Muscle layer of colon (tissue), 2 donors: ENCODE measurements at regions not wholly inside any gene's neighbourhood (a gene's known extent, or its start where the extent isn't known, plus 50 kb on each side); places are given as distances from the start of the nearest gene placed in this dataset.

Experiments
- H3K27ac ChIP-seq: one replicate; pipeline ENCODE4 v1.7.0; 2013; ENCODE audit warnings: low read depth, mild to moderate bottlenecking, low read length, moderate library complexity
- H3K27me3 ChIP-seq, 2 donors: one replicate each; pipeline ENCODE4 v1.7.0; 2013; ENCODE audit warnings: low read length in 2 of 2, mild to moderate bottlenecking in 2 of 2; ENCODE audit not compliant: insufficient read depth in 2 of 2, control insufficient read depth in 1 of 2
- H3K36me3 ChIP-seq: one replicate; pipeline ENCODE4 v1.7.0; 2013; ENCODE audit warnings: mild to moderate bottlenecking, low read length; ENCODE audit not compliant: insufficient read depth
- H3K4me1 ChIP-seq: one replicate; pipeline ENCODE4 v1.7.0; 2013; ENCODE audit warnings: mild to moderate bottlenecking, low read length; ENCODE audit not compliant: insufficient read depth
- H3K4me3 ChIP-seq, 2 donors: one replicate each; pipeline ENCODE4 v1.7.0; 2013; ENCODE audit warnings: low read length in 2 of 2, low read depth in 1 of 2, mild to moderate bottlenecking in 1 of 2, moderate library complexity in 1 of 2
- H3K9ac ChIP-seq: one replicate; pipeline ENCODE4 v1.7.0; 2013; ENCODE audit warnings: low read length
- H3K9me3 ChIP-seq: one replicate; pipeline ENCODE4 v1.7.0; 2013; ENCODE audit warnings: mild to moderate bottlenecking, low read length
- donor health status: abdominal sarcoma.
- donor health status: Adenocarcinoma of cecum.

DNA sequence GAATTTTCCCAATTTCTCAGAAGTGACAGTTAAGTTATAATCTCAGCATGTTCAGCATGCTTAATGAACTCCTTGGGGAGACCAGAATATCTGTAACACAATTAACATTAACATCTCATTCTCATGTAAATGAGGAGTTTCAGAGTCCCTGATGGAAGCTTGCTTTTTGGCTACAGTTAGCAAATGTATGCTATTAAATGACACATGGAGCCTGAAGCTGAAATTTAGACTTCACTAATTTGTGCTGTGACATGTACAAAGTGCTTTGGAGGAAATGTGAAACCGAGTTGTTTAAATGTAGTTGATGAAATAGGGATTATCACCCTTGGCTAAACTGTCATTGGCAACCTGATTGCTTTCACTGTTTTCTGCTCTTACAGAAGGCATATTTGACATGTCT, 2265.1 kb upstream of the PCDH20 start:
- Histone ChIP-seq H3K27me3 (no peaks in the 10 kb centered on the region), H3K9ac (no peak overlapping the region), H3K4me1 (no peaks in the 10 kb centered on the region), H3K36me3 (no peaks in the 10 kb centered on the region), H3K4me3 (no peak overlapping the region), H3K27ac (no peak overlapping the region), H3K9me3 (no peaks in the 10 kb centered on the region)

DNA sequence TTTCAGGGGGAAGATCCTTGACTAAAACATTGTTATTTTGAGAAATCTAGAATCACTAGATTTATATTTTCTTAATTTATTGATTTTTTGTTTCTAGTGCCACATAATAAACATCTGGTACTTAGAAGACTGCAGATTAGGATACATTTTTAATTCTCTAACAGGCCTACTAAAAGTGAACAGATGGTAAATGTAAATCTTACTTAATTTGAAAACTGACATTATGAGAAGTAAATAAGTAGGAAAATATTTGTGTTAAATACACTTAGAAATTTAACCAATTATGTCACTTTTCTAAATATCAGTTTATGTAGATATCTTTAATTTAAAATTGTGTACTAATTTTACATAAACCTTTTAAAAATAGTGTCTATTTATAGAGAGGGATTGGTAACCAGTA, 2255.6 kb upstream of the PCDH20 start:
- Histone ChIP-seq H3K4me1 (no peaks in the 10 kb centered on the region), H3K4me3 (no peak overlapping the region), H3K9me3 (no peaks in the 10 kb centered on the region), H3K27ac (no peak overlapping the region), H3K36me3 (no peaks in the 10 kb centered on the region), H3K9ac (no peak overlapping the region), H3K27me3 (no peaks in the 10 kb centered on the region)

DNA sequence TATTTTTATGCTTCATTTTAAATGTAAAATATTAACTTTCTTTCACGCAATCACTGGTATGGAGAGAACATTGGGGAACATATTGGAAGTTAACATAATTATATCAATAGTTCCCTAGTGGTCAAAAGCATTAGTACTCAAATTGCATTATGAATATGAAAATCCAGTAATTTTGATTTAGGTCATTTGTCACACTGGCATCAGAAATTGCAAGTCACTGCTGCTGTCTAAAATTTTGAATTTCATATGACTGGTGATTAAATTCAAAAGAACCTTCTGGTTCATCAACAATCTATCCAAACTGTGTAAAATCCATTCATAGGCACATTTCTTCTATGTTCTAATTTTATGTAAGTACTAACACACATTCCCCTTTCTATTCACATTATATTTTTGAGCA, 2235.7 kb upstream of the PCDH20 start:
- Histone ChIP-seq H3K4me1 (no peaks in the 10 kb centered on the region), H3K4me3 (no peak overlapping the region), H3K27ac (no peak overlapping the region), H3K36me3 (no peaks in the 10 kb centered on the region), H3K9me3 (no peaks in the 10 kb centered on the region), H3K9ac (no peak overlapping the region), H3K27me3 (no peaks in the 10 kb centered on the region)

DNA sequence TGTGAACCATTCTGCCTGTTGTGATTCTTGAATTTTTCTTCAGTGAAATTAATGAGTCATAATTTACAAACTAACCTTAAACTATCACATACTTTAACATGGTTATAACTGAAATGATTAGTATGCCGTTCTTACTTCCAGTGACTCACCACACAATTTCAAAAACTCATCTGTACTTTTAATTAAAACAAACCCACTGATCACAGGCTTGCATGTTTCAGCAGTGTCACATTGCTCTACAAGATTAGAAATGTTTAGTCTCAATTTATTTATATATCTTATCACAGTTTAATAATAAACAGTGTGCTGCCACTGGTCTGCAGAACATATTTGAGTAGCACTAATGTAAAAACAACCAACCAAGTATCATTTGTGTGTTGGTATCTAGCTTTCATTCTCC, 2227.9 kb upstream of the PCDH20 start:
- no peaks in the 10 kb centered on the region for H3K4me1 ChIP-seq
- no peaks in the 10 kb centered on the region for H3K9me3 ChIP-seq
- H3K36me3 ChIP-seq, result no peaks in the 10 kb centered on the region
- H3K9ac ChIP-seq, result no peak overlapping the region
- H3K27ac ChIP-seq, result no peak overlapping the region
- no peak overlapping the region for H3K4me3 ChIP-seq
- H3K27me3 ChIP-seq, result no peaks in the 10 kb centered on the region

DNA sequence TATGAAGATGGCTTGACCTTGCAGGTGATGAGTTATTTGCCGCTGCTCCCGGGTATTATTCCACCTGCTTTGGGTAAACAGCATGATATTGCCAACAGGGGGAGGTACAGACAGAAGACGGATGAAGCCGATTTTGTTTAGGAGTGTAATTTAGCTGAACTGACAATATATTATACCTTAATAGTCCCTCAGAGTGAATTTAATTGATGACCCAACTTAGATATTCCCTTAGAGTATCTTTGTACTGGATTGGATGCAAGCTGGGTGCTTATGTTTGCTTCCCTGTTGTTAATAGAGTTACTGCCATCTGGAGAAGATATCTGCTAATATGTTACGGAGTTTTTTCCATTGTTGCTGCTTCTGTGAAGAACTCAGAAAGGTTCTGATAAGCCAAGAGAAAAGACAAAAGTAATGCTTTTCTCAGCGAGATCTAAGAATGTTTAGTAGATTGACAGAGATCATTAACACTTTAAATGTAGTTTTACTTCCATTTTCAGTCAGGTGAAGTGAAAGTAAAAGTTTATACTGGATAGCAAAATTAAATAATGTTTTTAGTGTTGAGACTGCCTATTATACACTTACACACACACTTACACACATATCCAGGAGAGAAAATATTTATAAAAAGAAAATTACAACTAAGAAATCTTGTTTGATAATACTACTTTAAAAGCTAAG, 2220.8 kb upstream of the PCDH20 start:
- no peak overlapping the region for H3K27ac ChIP-seq
- H3K9me3 ChIP-seq, result no peaks in the 10 kb centered on the region
- no peak overlapping the region for H3K9ac ChIP-seq
- H3K36me3 ChIP-seq, result no peaks in the 10 kb centered on the region
- H3K4me1 ChIP-seq, result no peaks in the 10 kb centered on the region
- no peak overlapping the region for H3K4me3 ChIP-seq
- no peaks in the 10 kb centered on the region for H3K27me3 ChIP-seq

DNA sequence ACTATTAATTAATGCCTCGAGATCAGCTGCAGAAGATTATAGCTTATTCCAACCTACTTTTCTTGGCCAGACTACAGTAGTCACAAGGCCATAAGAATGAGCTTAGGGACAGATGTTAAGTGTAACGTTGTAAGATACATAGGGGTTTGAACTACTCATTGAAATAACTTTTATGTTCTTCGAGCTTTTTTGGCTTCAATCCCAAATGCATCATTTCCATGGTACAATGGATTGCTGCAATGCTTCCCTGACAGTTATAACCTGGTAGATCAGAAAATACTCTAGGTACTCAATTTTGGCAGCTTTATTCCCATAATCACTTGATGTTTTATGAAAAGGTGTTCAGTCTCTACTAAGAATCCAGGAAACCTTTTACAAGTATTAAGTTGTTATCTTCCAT, 2216.7 kb upstream of the PCDH20 start:
- Histone ChIP-seq H3K27me3 (no peaks in the 10 kb centered on the region), H3K36me3 (no peaks in the 10 kb centered on the region), H3K27ac (no peak overlapping the region), H3K9me3 (no peaks in the 10 kb centered on the region), H3K4me1 (no peaks in the 10 kb centered on the region), H3K4me3 (no peak overlapping the region), H3K9ac (no peak overlapping the region)

DNA sequence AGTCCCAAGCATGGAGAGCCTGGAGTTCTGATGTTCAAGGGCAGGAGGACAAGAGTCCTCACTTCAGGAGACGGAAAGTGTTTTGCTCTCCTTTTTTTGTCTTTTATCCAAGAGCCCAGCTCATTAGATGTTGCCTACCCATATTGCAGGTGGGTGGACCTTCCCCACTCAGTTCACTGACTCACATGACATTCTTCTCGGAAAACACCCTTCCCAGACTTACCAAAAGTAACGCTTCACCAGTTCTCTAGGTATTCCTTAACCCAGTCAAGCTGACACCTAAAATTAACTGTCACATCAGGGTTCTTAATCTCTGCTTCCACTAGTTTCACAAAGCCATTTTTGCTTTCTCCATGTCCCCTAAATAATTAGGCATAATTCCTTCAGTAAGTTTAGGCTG, 2215.4 kb upstream of the PCDH20 start:
- Histone ChIP-seq H3K27me3 (no peaks in the 10 kb centered on the region), H3K4me3 (no peak overlapping the region), H3K9ac (no peak overlapping the region), H3K27ac (no peak overlapping the region), H3K36me3 (no peaks in the 10 kb centered on the region), H3K4me1 (no peaks in the 10 kb centered on the region), H3K9me3 (no peaks in the 10 kb centered on the region)

DNA sequence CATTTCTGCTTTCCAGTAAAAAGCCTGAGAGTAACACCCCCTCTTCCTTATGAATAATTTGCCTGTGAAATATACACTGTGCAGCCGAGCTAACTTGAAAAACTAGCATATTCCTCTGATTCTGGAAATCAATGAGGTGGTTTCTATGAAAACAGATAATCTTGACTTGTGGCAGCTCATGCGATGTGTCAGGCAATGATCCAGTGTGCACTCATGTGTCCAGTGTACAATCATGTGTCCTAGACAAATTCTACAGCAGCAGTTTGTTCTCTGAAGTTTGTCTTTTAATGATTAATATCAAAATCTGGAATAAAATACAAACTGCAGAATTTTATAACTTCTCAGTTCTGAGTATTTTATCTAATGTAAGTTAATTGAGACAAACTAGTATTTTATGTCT, 2213.9 kb upstream of the PCDH20 start:
- Histone ChIP-seq H3K36me3 (no peaks in the 10 kb centered on the region), H3K4me3 (no peak overlapping the region), H3K27me3 (no peaks in the 10 kb centered on the region), H3K9me3 (no peaks in the 10 kb centered on the region), H3K9ac (no peak overlapping the region), H3K4me1 (no peaks in the 10 kb centered on the region), H3K27ac (no peak overlapping the region)

DNA sequence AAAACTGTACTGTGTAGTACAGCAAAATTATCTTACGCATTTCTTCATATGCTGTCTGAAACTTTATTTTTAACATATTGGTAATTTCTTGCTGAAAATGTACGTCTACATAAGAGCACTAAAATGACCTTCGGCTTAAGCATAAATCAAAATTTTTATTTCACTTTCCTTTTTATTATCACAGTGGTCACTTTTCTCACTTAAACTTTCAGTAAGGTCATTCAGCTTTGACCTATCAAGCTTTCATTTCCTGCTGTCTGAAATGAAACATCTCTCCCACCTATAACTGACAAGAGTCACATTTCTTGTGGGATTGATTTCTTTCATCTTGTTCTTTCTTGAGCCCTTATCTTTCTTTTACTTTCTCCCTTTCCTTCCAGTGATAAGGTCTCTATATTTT, 2212.7 kb upstream of the PCDH20 start:
- H3K4me3 ChIP-seq, result no peak overlapping the region
- H3K27me3 ChIP-seq, result no peaks in the 10 kb centered on the region
- no peaks in the 10 kb centered on the region for H3K9me3 ChIP-seq
- no peak overlapping the region for H3K9ac ChIP-seq
- no peaks in the 10 kb centered on the region for H3K36me3 ChIP-seq
- no peak overlapping the region for H3K27ac ChIP-seq
- no peaks in the 10 kb centered on the region for H3K4me1 ChIP-seq

DNA sequence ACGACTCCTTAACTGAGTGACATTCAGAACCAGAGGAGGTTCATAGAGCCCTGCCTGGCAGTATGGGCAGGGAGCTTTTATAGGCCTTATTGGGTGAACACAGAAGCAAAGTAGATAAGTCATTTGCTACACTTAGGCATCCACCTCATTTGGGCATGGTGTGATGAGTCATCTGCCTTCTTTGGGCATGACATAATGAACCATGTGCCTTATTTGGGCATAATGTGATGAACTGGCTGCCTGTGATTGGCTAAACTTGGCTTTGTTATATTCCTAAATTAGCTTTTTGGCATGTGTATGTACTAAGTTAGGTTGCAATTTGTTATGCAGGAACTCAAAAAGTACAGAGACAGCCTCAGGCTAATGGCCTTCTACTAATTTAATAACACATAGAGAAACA, 2210.2 kb upstream of the PCDH20 start:
- no peaks in the 10 kb centered on the region for H3K9me3 ChIP-seq
- H3K27me3 ChIP-seq, result no peaks in the 10 kb centered on the region
- no peak overlapping the region for H3K9ac ChIP-seq
- H3K4me1 ChIP-seq, result no peaks in the 10 kb centered on the region
- H3K4me3 ChIP-seq, result no peak overlapping the region
- H3K36me3 ChIP-seq, result no peaks in the 10 kb centered on the region
- no peak overlapping the region for H3K27ac ChIP-seq

DNA sequence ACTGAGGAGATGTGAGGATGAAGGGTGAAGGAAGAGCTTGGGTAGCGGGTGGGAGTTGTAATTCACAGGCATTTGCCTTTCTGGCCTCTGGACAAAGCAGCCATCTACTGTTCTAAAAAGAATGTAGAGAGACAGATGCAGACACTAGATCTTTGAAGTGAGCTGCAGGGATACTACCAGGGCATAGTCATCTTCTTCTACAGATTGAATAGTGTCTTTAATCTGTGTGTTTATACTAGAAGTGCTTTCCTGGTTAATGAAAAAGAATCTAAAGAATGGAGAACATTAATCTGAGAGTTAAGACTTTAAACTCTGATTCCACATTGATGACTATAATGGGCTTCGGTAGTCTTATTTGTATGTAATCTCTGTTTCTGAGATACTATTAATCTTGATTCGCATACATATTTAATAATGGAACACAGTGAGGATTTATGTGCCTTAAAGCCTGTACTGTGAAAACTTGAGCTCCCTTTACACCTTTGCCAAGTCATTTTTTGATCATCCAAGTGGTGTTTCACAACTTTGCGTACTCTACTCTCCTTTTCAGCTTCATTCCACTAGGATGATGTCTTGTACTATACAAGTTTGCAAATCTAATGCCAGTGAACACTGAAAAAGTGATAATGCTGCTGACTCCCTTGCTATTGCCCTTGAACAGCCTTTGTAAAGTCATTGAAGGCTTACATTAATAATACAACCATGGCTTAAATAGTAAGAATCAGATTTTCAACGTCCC, 2199.4 kb upstream of the PCDH20 start:
- H3K4me1 ChIP-seq, result no peaks in the 10 kb centered on the region
- H3K9ac ChIP-seq, result no peak overlapping the region
- H3K27ac ChIP-seq, result no peak overlapping the region
- H3K4me3 ChIP-seq, result no peak overlapping the region
- H3K27me3 ChIP-seq, result no peaks in the 10 kb centered on the region
- H3K9me3 ChIP-seq, result no peaks in the 10 kb centered on the region
- no peaks in the 10 kb centered on the region for H3K36me3 ChIP-seq

DNA sequence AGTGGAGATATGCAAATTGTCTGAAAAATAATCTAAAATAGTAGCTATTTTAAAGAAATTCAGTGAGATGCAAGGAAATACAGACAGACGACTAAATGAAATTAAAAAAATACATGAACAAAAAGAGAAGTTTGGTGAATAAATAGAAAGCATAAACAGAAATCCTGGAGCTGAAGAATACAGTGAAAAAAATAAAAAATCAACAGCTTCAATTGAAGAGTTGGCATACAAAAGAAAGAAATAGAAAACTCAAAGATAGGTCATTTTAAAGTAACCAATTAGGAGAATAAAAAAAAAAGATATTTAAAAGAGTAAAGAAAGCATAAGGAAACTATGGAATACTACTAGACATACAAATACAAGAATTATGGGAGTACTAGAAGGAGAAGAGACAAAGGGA, 2191.5 kb upstream of the PCDH20 start:
- no peaks in the 10 kb centered on the region for H3K9me3 ChIP-seq
- no peak overlapping the region for H3K9ac ChIP-seq
- no peak overlapping the region for H3K27ac ChIP-seq
- H3K4me3 ChIP-seq, result no peak overlapping the region
- H3K4me1 ChIP-seq, result no peaks in the 10 kb centered on the region
- H3K36me3 ChIP-seq, result no peaks in the 10 kb centered on the region
- no peaks in the 10 kb centered on the region for H3K27me3 ChIP-seq
